NCI-H2107 treated with DMSO at 0.1 percent for 48 hours (cell line): ENCODE measurements at regions not wholly inside any gene's neighbourhood (a gene's known extent, or its start where the extent isn't known, plus 50 kb on each side); places are given as distances from the start of the nearest gene placed in this dataset.

Experiments used
- DNase-seq: peaks from one replicate; lab custom pipeline; 2025; ENCODE audit not compliant: unreplicated experiment; lab: John Stamatoyannopoulos, UW

GRCh38 chr18:61949946-61950345 is 57.1 kb upstream of the RNF152 start:
- no peak for DNase-seq

GRCh38 chr18:61948846-61949438 is 56.1 kb upstream of the RNF152 start:
- DNase-seq: no peak

DNA sequence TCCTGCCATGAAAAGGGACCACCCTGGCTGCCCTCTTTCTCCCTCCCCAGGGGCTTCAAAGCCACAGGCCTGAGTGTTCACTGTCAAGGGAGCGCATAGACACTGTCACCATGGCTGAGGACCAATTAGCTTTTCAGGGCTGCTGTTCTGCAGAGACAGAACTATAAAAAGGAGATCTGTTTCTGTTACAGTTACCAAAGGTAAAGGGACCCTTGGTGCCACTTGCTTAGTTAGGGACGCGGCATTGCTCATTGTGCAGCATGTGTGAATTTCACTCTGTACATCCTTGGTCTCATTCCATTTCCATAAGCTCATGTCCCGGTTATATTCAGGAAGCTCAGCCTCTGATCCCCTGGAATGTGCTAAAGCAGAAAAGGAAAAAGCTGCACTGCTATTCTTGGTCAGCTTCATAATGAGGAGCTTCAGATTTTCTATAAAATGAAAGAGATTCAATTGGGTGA is 55.5 kb upstream of the RNF152 start:
- DNase-seq: no peak

DNA sequence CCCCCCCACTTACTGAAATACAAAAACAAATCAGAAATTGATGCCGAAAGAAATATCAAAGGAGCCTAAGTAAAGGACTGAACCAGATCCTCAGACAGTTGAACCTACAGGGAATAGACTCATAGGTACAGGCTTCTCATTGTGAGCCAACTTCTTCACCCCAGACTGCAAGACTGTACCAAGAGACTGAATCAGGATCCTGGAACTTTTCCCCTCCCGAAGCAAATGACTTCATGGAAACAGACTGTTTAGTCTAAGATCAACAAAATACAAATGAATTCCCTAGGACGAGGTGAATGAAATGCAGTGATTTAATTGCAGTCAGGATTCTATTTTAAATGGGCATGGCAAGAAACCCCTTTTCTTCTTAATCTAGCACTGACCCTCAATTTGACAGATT is 53.6 kb upstream of the RNF152 start:
- no peak for DNase-seq

GRCh38 chr18:61943175-61943964 is 50.6 kb upstream of the RNF152 start:
- no peak for DNase-seq
